ENCODE measurements at regions not wholly inside any gene's neighbourhood (a gene's known extent, or its start where the extent isn't known, plus 50 kb on each side); places are given as distances from the start of the nearest gene placed in this dataset.

DNA sequence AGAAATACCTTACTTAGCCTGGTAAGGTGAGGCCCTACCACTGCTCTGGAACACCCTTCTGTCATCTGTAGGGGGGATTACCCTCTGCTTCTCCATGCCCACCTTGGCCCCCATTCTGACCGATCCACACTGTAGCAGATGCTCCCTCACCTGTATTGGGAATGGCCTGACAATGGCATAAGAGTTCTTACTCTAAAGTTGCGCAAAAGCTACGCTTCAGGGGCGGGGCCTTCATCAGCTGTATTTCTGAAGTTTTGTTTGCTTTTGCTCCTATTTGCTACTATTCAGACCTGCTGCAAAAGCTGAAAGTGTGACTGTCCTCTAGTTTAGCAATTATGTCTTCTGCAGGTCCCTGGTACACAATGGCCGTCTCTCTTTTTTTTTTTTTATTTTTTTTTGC, 252.6 kb downstream of the TLE3 start:
- no peak for DNase-seq (ENCODE audit: low spot score)

DNA sequence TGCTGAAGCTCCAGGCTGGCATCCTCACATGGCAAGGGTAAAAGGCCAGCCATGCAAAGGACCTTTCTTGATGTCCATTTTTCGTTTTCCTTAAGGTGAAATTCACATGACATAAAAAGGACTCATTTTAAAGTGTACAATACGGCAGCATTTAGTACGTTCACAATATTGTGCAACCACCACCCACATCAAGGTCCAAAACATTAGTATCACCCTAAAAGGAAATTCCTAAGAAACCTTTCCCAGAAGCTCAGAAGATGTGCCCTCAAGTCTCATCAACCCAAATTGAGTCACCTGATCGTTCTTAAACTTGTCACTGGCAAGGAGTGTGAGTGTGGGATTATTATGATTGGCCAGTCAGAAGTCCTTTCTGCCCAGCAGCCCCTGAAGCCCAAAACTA, 250.1 kb downstream of the TLE3 start:
- DNase-seq (ENCODE audit: low spot score): no peak

DNA sequence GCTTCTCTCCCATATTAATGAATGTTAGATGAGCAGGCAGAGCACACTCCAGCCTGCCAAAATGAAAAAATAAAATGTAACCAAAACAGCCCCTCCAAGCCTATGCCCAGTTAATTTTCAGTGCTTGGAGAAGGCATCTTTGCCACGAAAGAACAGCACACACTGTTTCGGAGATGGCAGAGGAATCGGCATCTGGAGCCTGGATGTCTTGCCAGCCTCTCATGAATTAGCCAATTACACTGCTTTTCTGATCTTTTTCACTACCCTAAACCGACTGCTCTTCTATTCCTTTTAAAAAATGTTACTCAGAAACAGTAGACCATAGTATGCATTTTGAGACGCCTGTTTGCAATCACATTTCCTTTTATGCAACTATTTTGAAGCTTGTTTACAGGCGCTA, 249.6 kb downstream of the TLE3 start:
- no peak for DNase-seq (ENCODE audit: low spot score)

DNA sequence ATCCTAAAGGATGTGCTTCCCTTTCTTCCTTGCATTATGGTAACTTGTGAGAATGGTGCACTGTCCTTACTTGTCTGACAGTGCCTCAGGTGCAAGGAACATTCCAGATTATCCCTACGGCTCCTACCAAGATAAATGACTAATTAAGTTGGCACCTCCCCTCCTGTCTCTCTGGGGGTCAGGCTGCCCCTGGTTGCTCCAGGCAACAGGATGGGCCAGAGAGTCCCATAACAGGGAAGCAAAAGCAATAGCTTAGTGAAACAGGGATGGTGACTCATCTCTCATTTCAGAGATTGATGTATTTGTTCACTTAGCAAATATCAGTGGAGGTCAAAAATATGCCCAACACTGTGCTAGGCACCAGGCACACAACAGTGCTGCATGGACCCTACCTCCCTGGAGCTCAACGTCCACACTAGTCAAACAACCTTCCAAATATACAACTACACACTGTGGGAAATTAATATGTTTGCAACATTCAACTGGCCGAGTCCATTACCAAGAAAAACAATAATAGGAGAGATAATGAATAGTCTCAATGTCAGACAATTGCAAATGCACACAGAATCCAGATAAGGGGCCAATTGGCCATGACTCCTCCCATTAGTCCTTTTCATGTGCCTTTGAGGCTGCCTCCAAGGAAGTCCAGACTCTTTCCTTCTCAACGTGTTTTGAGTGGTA, 249.0 kb downstream of the TLE3 start:
- DNase-seq (ENCODE audit: low spot score): no peak

DNA sequence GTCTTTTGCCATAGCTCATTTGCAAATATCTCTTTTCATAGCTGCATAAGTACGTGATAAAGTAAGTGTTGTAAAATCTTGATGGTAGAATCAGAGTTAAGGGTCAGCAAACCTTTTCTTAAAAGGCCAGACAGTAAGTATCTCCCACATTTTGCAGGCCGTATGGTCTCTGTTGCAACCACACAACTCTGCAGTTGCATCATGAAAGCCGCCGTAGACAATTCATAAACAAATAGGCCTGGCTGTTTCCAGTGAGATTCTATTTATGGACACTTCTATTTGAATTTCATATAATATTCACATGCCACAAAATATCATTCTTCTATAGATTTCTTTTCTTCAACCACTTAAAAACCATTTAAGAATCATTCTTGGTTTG, 248.5 kb downstream of the TLE3 start:
- no peak for DNase-seq (ENCODE audit: low spot score)

DNA sequence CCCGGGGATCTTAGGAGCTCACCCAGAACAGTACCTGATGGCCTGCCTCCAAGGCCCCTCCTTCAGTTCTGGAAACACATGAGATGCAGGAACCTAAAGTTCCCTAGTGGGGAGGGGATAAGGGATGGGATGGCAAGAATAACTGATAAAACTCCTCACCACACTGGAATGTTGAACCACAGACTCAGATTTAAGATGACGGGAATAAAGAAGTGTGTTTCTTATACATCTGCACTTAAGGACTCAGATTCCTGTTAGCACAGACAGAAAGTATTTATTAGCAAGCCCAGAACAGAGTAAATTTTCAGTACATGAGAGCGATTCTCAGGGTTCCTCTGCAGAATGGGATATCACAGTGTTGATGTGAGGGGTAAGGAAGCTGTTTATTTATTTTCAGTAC, 245.2 kb downstream of the TLE3 start:
- no peak for DNase-seq (ENCODE audit: low spot score)

DNA sequence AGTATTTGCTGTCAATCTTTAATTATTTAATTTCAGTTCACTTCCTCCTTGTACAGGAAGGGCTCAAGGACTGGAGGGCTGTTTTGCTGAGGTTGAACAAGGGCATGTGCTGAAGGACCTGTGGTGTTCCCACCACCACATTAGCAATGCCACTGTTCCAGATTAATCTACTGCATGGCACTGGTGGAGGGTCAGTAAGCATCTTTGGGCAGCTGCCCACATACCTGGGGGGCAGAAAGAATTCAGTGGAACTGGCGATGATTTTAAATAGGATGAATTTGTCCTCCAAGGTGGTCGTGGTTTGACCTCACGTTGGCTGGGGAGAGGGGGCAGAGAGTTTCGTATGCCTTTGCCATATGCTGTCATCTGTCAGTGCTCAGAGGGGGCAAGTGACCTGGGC, 244.8 kb downstream of the TLE3 start:
- DNase-seq (ENCODE audit: low spot score): no peak

DNA sequence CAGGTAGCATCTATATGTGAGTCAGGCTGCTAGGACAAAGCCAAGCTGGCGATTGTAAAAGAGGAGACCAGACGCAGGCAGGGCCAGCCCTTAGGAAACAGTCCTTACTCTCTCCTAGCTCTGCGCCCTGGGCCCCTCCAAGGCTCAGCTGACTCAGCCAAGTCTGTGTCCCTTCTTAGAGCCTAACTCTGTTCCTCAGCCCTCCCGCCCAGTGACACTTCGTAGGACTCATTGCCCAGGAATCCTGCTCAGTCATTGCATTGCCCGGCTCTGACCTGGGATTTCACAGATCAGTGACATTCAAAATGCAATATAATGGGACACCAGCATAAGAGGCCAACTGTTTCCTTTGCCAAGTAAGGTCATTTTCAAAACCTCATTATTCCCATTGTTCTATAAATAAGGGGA, 244.2 kb downstream of the TLE3 start:
- DNase-seq (ENCODE audit: low spot score): peak; percentile 80

DNA sequence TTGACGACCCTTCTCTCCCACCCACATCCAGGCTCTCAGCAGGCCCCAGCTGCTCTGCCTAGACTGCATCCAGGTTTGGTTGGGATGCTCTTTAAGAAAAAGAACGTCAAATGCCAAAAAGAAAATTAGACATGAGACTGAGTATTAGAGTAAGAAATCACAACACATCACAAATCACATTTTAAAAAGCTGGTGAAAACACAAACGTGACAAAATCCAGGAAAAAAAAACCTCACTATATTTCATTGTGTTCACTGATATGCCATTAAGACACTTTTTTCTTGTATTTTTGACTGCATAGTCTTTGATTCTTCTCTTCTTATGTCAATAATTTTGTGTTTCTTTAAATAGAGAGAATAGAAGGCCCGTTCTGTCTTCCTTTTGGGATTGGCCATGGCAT, 243.7 kb downstream of the TLE3 start:
- DNase-seq (ENCODE audit: low spot score): no peak

DNA sequence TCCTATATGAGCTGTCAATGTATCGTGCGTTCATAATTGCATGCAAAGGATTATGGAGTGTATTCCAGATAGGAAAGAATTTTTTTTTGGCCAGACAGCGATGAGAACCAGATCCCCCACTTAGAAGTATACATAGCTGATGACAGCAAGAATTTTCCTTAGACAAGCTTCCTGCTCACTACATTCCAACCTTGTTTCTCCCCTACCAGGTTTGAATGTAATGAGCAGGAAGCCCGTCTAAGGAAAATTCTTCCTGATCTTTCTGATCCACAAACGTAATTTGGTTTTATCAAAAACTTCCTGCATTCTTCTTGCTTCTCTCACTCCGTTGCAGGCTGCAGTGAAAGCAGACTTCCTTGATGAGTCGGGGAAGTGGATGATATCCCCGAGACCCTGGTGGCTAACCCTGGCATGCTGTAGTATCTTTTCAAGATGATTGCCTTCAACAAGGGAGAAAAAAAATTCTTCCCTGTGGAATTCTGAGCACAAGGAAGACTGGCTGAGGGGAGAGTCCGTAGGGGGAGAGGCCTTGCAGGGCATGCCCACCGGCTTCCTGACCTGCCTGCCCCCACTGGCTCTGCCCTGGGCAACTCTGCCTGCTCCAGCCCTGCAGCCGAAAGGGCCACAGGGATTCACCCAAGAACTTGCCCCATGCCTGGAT, 243.1 kb downstream of the TLE3 start:
- DNase-seq (ENCODE audit: low spot score): peak; percentile 43

DNA sequence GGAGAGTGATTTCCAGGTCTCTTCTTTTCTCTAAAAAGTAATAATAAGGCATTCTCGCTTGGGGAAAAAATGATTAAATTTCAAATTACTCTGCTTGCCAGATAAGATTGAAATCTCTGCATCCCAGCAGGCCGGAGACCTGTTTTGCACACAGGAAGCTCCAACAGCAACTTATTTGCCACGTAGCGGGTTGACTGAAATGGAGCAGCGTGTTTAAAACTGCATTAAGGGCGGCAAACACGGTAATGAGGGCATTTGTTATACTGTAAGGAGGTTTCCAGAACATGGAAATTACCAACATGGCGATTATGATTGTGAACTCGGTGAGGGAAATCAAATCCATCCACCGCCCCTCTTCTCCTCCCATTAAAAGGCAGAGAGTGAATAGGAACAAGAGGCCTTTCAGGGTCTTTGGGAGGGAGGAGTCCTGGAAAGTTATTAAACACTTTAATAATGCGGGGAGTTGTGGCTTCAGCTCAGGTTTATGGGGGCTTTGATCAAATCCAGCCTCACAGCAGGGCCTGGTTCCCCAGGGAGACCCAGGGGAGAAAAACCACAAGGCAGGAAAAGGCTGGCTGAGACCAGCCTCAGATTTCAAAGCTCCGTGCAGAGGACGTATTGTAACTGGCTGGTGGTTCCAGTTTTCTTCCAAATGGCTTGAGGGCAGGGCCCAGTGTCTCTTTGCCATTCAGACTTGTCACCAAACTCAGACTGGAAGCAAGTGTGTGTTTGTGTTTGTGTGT, 242.3 kb downstream of the TLE3 start:
- peak; percentile 88 for DNase-seq (ENCODE audit: low spot score)

DNA sequence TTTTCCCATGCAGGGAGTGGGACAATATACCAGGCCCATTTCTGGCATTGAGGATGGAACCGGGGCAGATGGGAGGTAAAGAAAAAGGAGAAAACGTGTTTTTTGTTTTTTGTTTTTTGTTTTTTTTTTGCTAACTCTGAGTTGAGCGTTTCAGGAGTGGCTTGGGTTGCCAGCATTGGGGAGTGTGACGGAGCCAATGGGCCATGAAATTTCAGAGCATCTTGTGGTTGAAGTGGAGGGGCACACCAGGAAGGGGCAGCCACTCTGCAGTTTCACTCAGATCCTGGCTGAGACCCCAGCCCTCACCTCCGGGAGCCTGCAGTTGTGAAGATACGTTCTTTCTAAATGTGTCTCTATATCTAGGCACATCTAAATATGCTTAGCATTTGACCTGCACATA, 240.5 kb downstream of the TLE3 start:
- peak; percentile 14 for DNase-seq (ENCODE audit: low spot score)

DNA sequence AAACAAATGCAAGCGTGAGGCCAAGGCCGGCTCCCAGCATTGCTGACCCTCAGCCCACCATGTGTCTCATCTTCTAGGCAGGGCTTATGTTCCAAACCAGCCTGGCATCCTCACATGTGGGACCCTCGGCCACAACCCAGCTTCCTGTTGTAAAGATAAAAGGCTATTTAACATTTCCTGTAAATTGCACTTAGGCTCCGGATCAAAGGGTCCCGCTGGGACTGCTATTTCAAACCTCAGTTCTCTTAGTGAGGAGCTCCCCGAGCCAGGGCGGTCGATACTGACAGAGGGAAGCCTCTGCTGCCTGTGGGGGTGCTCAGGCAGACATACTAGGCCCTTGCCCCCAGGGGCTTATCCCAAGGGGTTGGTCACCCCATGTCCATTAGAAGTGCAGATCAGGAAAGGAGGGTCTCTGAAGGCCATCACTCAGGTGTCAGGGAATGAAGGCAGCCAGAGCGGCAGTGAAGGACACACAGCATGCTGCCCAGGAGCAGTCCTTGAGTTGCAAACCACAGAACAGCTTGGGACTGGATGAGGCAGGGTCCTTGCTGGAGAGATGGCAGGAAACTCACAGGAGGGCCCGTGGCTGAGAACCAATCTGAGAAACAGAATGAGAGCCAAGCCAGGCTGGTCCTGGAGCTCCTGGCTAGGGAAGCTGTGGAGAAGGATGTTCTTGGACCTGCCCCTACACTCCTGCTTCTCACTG, 239.9 kb downstream of the TLE3 start:
- DNase-seq (ENCODE audit: low spot score): peak; percentile 95

DNA sequence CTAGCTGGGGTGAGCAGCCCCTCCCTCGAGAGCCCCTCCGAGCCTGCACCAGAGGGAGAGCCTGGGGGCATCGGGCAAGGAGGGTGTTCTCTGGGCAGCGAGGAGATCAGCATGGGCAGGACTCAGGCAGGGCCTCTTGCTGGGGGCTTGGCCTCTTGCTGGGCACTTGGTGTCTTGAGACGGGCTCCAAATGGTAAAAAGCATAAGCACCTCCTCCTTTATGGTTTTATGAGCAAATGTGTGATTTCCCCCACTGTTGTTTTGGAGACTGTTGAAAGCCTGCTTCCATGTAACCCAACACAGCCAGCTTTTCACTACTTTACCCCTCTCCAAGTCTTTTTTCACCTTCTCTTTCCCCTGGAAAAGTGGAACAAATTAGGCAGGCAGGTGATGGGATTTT, 239.3 kb downstream of the TLE3 start:
- no peak for DNase-seq (ENCODE audit: low spot score)

DNA sequence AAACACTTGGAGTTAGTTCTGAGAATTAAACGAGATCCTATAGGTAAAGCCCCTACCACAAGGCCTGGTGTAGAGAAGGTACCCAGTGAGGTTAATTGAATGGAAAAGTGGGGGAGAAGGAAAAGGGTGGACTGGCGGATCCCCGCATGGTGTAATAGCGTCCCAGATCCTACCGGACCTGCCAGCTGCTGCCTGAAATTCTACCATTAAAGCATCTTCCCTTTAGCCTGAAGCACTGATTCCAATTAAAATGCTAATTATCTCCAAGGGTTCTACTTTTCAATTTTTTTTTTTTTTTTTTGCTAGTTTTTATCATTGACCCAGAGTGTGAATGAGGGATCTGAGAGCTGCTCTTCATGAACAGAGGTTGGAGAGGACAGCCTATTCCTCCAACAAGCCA, 237.9 kb downstream of the TLE3 start:
- no peak for DNase-seq (ENCODE audit: low spot score)

DNA sequence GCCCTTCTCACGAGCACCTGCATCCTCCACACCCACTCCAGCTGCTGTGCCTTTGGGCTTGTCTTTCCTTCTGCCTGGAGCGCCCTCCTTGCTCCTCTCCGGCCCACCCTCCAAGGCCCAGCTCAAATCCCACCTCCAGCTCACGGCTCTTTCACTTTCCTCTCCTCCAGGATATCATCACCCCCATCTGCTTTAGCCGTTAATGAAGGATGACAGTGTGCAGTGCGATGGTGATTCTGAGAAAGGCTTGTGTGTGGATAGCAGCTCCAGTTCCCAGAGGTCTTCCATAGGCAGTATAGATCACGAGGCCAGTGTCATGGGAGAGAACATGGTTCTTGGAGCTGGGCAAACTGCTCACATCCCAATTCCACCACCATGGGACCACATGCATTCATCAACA, 237.4 kb downstream of the TLE3 start:
- DNase-seq (ENCODE audit: low spot score): no peak

DNA sequence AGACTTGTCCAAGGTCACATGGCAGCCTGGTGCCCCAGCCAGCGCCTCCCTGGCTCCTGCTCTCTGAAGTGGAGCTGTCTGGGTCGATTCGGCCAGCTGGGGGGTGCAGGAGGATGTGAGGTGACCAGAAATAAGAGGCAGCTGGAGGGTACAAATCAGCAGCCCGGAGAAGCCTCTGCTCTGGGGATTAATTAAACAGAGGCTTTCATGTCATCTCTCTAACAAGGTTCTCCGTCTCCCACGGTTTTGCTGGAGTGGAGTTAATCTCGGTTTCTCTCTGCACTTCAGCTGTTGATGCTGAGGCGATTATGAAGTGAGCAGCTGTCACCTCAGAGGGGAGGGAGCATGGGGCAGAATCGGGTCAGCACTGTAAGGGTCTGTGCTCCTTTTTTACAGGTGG, 236.8 kb downstream of the TLE3 start:
- no peak for DNase-seq (ENCODE audit: low spot score)

DNA sequence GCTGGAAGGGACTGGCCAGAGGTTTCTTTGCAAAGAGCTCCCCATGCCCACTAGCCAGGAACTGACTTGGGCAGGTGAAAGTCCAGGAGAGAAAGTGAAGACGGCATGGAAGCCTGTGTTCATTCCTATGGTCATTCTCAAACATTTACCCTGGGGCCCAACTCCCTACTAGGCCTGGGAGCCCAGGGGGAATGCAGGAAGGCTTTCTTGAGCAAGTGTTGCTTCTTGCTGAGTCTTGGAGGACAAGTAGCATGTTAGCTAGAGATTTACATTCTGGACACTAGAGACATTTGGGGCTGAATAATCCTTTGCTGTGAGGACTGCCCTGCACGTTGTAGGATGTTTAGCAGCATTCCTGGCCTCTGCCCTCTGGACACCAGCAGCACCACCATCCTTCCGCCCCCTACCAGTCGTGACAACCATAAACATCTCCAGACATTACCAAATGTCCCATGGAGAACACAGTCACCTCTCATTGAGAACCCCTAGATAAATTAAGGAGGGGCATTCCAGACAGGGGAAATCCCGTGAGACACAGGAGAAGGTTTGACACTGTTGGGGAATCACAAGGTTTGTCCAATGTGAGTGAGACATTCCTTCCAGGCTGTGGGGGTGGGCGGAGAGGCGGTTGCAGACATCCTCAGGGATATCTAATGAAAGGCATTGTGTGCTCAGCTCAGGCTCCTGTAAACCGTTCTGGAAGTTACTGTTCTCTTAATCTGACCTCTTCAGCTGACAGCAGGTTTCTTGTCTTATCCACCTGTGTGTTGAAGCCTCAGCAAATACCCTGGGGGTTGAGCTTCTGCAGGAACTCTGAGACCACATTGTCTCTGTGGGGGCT, 236.2 kb downstream of the TLE3 start:
- peak; percentile 9 for DNase-seq (ENCODE audit: low spot score)

DNA sequence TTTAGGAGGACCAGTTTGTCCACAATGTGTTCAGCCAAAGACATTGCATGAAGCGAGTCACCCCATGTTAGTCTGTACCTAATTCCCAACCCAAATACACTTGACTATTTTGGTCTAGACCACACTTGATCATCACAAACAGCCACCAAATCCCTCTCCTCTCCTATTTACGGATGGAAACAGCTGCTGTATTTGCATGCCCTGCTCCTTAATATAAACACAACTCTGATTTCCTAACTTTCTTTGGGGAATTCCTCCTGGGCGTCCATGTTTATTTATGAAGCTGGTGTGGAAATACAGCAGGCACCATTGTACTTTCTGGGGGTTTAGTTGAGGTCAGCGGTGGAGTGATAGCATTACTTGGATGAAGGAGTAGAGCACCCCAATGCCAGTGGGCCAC, 235.2 kb downstream of the TLE3 start:
- no peak for DNase-seq (ENCODE audit: low spot score)

DNA sequence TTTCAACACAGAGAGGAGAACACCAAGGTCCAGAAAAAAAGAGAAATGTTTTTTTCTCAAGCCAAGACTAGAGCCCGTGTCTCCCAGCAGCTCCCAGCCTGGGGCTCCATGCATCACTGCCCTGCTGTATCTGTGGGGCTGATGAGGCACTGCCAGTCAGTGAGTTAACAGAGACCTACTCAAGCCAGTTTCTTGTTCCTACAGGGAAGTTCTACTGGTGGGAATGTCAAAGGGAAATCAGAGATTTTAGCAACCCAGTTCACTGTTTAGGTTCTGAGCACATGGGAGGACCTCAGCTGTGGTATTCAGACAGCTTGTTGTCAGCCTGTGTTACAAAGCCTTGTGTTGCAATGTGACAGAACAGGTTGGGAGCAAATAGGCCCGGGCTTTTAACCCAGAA, 234.3 kb downstream of the TLE3 start:
- no peak for DNase-seq (ENCODE audit: low spot score)

DNA sequence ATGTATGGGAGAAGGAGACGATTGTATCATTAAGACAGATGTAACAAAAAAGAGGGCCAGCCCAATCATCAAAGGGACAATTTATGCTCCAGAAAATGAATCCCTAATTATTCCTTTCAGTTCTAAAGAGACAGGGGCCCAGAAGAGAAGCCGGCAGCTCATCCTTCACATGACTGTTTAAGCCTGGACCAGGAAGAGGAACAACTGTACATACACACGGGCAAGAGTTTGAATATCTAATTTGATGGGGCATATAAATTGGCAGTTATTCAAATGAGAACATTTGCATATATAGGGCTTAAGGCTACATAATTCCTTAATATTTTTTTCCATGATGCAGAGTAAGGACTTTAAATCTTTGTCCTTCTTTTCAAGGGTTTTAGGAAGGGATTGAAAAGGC, 232.3 kb downstream of the TLE3 start:
- no peak for DNase-seq (ENCODE audit: low spot score)

DNA sequence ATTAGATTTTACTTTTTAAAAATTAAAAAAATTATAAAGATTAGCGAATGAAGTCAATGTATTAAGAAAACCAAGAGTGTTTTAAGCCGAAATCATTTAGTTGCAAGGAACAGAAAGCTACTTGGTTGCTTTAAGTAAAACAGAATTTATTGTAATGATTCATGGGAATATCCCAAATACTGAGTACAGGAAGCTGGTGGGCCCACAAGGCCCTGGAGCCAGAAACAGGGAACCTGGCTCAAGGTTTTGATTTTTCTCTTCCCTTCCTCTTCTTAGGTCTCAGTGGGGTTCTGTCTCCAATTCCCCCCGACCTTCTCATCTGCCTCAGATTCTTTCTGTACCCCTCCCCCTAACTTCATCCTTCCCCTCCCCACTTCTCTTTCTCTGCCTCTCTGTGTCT, 229.0 kb downstream of the TLE3 start:
- DNase-seq (ENCODE audit: low spot score): no peak

All from SW480 (cell line).